ENCODE measurements at regions not wholly inside any gene's neighbourhood (a gene's known extent, or its start where the extent isn't known, plus 50 kb on each side); places are given as distances from the start of the nearest gene placed in this dataset.

DNA sequence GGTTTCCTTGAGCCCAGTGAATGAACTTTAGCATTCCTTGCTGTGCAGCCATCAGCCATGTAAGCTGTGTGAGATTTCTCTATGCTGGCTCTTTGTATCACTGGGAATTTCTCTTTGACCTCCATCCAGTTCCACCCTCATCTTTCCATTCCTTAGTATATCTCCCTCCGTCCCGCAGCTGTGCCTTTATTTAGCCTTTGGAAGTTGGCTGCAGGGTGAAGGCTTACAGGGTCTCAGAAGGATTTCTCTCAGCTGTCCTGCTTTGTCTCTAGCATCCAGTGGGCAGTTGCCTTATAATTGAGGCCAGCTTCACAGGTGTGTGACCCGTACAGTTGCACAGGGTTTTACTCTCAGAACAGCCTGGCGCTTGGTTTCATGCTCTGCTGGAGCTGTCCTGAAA lies 144.3 kb downstream of the PXDC1 start:
- H3K4me3 ChIP-seq, result no peak overlapping the region
- ATAC-seq (no peak), DNase-seq (ENCODE audit: low spot score) (no peak)
- H3K36me3 ChIP-seq (ENCODE audit: insufficient read depth), result no peaks in the 10 kb centered on the region
- H3F3A ChIP-seq (replicated peaks; ENCODE audit: low read depth), result no peaks in the 10 kb centered on the region
- Mint-ChIP-seq H3K36me3 (ENCODE audit: low read depth) (peaks cover 4% of the 10 kb centered on the region; the same call in 1 of the 3 replicates), H3K9me3 (no peaks in the 10 kb centered on the region; the same call in 1 of the 3 replicates), H3K4me3 (no peak overlapping the region), H3K27me3 (ENCODE audit: insufficient read depth, low read depth, poor library complexity) (peaks cover 10% of the 10 kb centered on the region), H3K4me1 (peaks cover 4% of the 10 kb centered on the region; the same call in 2 of the 3 replicates), H3K27ac (no peak overlapping the region)
- no peak overlapping the region for H3K27ac ChIP-seq (ENCODE audit: low read depth)
- no peaks in the 10 kb centered on the region for H3K79me2 ChIP-seq (replicated peaks; ENCODE audit: insufficient read depth)
- no peak for TF ChIP-seq EZH2 (IDR thresholded peaks at IDR 0.05; ENCODE audit: low read depth, unreplicated experiment)
- no peak for TF ChIP-seq ZNF331 (CRISPR knock-in tag; IDR thresholded peaks at IDR 0.05; ENCODE audit: low read depth)
- TF ChIP-seq CTCF (conservative IDR thresholded peaks at IDR 0.05; ENCODE audit: low read depth in 2 of 2), result no peak
- TF ChIP-seq POLR2AphosphoS5 (IDR thresholded peaks at IDR 0.05; ENCODE audit: low read depth), result no peak
- TF ChIP-seq JUNB (IDR thresholded peaks at IDR 0.05; ENCODE audit: unreplicated experiment), result no peak
- no peak for TF ChIP-seq STAT1 (IDR thresholded peaks at IDR 0.05; ENCODE audit: unreplicated experiment)
- TF ChIP-seq, protein P1, sequence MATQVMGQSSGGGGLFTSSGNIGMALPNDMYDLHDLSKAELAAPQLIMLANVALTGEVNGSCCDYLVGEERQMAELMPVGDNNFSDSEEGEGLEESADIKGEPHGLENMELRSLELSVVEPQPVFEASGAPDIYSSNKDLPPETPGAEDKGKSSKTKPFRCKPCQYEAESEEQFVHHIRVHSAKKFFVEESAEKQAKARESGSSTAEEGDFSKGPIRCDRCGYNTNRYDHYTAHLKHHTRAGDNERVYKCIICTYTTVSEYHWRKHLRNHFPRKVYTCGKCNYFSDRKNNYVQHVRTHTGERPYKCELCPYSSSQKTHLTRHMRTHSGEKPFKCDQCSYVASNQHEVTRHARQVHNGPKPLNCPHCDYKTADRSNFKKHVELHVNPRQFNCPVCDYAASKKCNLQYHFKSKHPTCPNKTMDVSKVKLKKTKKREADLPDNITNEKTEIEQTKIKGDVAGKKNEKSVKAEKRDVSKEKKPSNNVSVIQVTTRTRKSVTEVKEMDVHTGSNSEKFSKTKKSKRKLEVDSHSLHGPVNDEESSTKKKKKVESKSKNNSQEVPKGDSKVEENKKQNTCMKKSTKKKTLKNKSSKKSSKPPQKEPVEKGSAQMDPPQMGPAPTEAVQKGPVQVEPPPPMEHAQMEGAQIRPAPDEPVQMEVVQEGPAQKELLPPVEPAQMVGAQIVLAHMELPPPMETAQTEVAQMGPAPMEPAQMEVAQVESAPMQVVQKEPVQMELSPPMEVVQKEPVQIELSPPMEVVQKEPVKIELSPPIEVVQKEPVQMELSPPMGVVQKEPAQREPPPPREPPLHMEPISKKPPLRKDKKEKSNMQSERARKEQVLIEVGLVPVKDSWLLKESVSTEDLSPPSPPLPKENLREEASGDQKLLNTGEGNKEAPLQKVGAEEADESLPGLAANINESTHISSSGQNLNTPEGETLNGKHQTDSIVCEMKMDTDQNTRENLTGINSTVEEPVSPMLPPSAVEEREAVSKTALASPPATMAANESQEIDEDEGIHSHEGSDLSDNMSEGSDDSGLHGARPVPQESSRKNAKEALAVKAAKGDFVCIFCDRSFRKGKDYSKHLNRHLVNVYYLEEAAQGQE (IDR thresholded peaks at IDR 0.05; ENCODE audit: unreplicated experiment), result no peak
- no peak for TF ChIP-seq CREB1 (CRISPR knock-in tag; IDR thresholded peaks at IDR 0.05; ENCODE audit: low read depth)
- TF ChIP-seq, protein P2, sequence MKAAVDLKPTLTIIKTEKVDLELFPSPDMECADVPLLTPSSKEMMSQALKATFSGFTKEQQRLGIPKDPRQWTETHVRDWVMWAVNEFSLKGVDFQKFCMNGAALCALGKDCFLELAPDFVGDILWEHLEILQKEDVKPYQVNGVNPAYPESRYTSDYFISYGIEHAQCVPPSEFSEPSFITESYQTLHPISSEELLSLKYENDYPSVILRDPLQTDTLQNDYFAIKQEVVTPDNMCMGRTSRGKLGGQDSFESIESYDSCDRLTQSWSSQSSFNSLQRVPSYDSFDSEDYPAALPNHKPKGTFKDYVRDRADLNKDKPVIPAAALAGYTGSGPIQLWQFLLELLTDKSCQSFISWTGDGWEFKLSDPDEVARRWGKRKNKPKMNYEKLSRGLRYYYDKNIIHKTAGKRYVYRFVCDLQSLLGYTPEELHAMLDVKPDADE (IDR thresholded peaks at IDR 0.05), result no peak
- no peak for TF ChIP-seq EZH2phosphoT487 (IDR thresholded peaks at IDR 0.05; ENCODE audit: unreplicated experiment)
- TF ChIP-seq ZNF114 (CRISPR knock-in tag; IDR thresholded peaks at IDR 0.05), result no peak
- TF ChIP-seq NANOG (IDR thresholded peaks at IDR 0.05; ENCODE audit: borderline replicate concordance), result no peak
- TF ChIP-seq ZNF462 (CRISPR knock-in tag; IDR thresholded peaks at IDR 0.05), result no peak
- H4K20me1 ChIP-seq (replicated peaks; ENCODE audit: insufficient read depth), result no peaks in the 10 kb centered on the region
- no peak overlapping the region for H3K4me2 ChIP-seq
- H2AFZ ChIP-seq, result no peak overlapping the region
- no peaks in the 10 kb centered on the region for H3K9me2 ChIP-seq (ENCODE audit: insufficient read depth)
- no peaks in the 10 kb centered on the region for H3K4me1 ChIP-seq (ENCODE audit: insufficient read depth)
- no peaks in the 10 kb centered on the region for H3K27me3 ChIP-seq (ENCODE audit: insufficient read depth)
